Right lobe of liver (tissue), 4 donors: ENCODE measurements at regions not wholly inside any gene's neighbourhood (a gene's known extent, or its start where the extent isn't known, plus 50 kb on each side); places are given as distances from the start of the nearest gene placed in this dataset.

Experiments
- CTCF ChIP-seq, 4 donors: fragments of 200-600 bp in 3 of 4; fragments of 450-650 bp in 1 of 4; IDR thresholded peaks; one replicate each; pipeline versions ENCODE4 v1.5.1 to v1.8.0; 2016 to 2022; ENCODE audit warnings: antibody characterized with exemption in 4 of 4, mild to moderate bottlenecking in 2 of 4
- POLR2A ChIP-seq: fragments of 450-650 bp; IDR thresholded peaks from one replicate; pipeline ENCODE4 v1.6.1; 2017; ENCODE audit warnings: antibody characterized with exemption, mild to moderate bottlenecking
- donor health status: DM: no; HTN: no; CAD: no.
- donor health status: DM: no; HTN: no; CAD: no.
- donor health status: DM: no; HTN: yes; CAD: no.

GRCh38 chr18:78454221-78454620 lies 525.4 kb upstream of the SALL3 start:
- TF ChIP-seq POLR2A: no peak
- TF ChIP-seq CTCF (IDR thresholded peaks at IDR 0.05): no peak
